K562 (cell line): ENCODE measurements at regions not wholly inside any gene's neighbourhood (a gene's known extent, or its start where the extent isn't known, plus 50 kb on each side); places are given as distances from the start of the nearest gene placed in this dataset.

Source experiments
- BRF1 ChIP-seq: IDR thresholded peaks from 3 replicates; pipeline ENCODE4 v1.6.1; 2011; ENCODE audit warnings: borderline replicate concordance, mild to moderate bottlenecking; ENCODE audit not compliant: insufficient read length; ENCODE audit errors: extremely low read depth
- PRPF4 ChIP-seq: fragments of 200-400 bp; formaldehyde crosslinking; IDR thresholded peaks from one replicate; pipeline ENCODE4 v1.6.1; 2017; ENCODE audit warnings: low read length, low read depth, mild to moderate bottlenecking; ENCODE audit not compliant: insufficient read depth, poor library complexity, severe bottlenecking
- RERE ChIP-seq: sonication (generic); formaldehyde crosslinking; IDR thresholded peaks from 2 replicates; pipeline ENCODE4 v1.8.0; 2023; ENCODE audit warnings: missing genetic modification reagents, mild to moderate bottlenecking, borderline replicate concordance
- RFX1 ChIP-seq: fragments of 450-650 bp; IDR thresholded peaks from 2 replicates; pipeline ENCODE4 v1.6.1; 2016; ENCODE audit warnings: mild to moderate bottlenecking, moderate library complexity
- TBL1XR1 ChIP-seq, 2 experiments: IDR thresholded peaks; 2 replicates each; pipeline ENCODE4 v1.6.1; 2012; ENCODE audit warnings: improper control_type of control experiment in 2 of 2, low read length in 2 of 2, mild to moderate bottlenecking in 1 of 2
- XRCC5 ChIP-seq: fragments of 200-400 bp; formaldehyde crosslinking; IDR thresholded peaks from 2 replicates; pipeline ENCODE4 v1.6.1; 2017; ENCODE audit warnings: low read depth, mild to moderate bottlenecking, low read length
- ZFP30 ChIP-seq: fragments of 250-450 bp; sonication (Bioruptor Pico); IDR thresholded peaks from 2 replicates; pipeline ENCODE4 v1.8.0; 2022; ENCODE audit warnings: moderate library complexity, mild to moderate bottlenecking, inconsistent platforms, borderline replicate concordance

GRCh38 chr3:104854468-104854867 is 512.2 kb upstream of the ALCAM start (continued):
- TF ChIP-seq RERE (CRISPR knock-in tag) (no peak), TBL1XR1 (IDR thresholded peaks at IDR 0.05; ENCODE audit: low read length in 2 of 2) (no peak), RFX1 (no peak), XRCC5 (no peak), PRPF4 (no peak), BRF1 (no peak), ZFP30 (CRISPR knock-in tag) (no peak)
